Umbilical cord (tissue), 1 donor: ENCODE measurements at regions not wholly inside any gene's neighbourhood (a gene's known extent, or its start where the extent isn't known, plus 50 kb on each side); places are given as distances from the start of the nearest gene placed in this dataset.
A peak's percentile ranks its signal among the peaks of the same experiment; 100 is the strongest.
"Not testable (repeated sequence)": the region's sequence is repeated elsewhere in the genome, so short reads cannot be mapped to it uniquely, and the experiment has no call there.

ENCODE experiments used
- DNase-seq: peaks from one replicate; pipeline ENCODE4 v3.0.0-alpha.2; 2015; ENCODE audit warnings: low spot score

- DNase-seq = no peak
Observed at GRCh38 chr1:191498318-191498717, 659.9 kb upstream of the RGS18 start.

GRCh38 chr1:191498825-191499224 lies 659.4 kb upstream of the RGS18 start:
- no peak for DNase-seq

GRCh38 chr1:191504999-191505398 lies 653.3 kb upstream of the RGS18 start:
- no peak for DNase-seq

GRCh38 chr1:191508239-191508638 lies 650.0 kb upstream of the RGS18 start:
- DNase-seq = no peak

GRCh38 chr1:191511480-191511879 lies 646.8 kb upstream of the RGS18 start:
- DNase-seq = not testable (repeated sequence)

GRCh38 chr1:191517826-191518225 lies 640.4 kb upstream of the RGS18 start:
- no peak for DNase-seq

- DNase-seq = no peak
Observed at GRCh38 chr1:191519519-191519918, 638.7 kb upstream of the RGS18 start.

- peak; percentile 45 for DNase-seq
Observed at GRCh38 chr1:191520345-191520744, 637.9 kb upstream of the RGS18 start.

- DNase-seq = not testable (repeated sequence)
Observed at GRCh38 chr1:191525944-191526343, 632.3 kb upstream of the RGS18 start.

- peak; percentile 44 for DNase-seq
Observed at GRCh38 chr1:191528275-191528674, 630.0 kb upstream of the RGS18 start.

GRCh38 chr1:191530928-191531327 lies 627.3 kb upstream of the RGS18 start:
- peak; percentile 5 for DNase-seq

- no peak for DNase-seq
Observed at GRCh38 chr1:191533254-191533653, 625.0 kb upstream of the RGS18 start.

- DNase-seq = no peak
Observed at GRCh38 chr1:191536791-191537429, 621.4 kb upstream of the RGS18 start.

- DNase-seq = no peak
Observed at GRCh38 chr1:191541758-191542157, 616.5 kb upstream of the RGS18 start.

GRCh38 chr1:191542444-191542843 lies 615.8 kb upstream of the RGS18 start:
- no peak for DNase-seq

GRCh38 chr1:191546803-191547202 lies 611.5 kb upstream of the RGS18 start:
- no peak for DNase-seq

GRCh38 chr1:191551019-191551418 lies 607.2 kb upstream of the RGS18 start:
- no peak for DNase-seq

- DNase-seq = no peak
Observed at GRCh38 chr1:191558379-191558778, 599.9 kb upstream of the RGS18 start.

GRCh38 chr1:191561276-191561675 lies 597.0 kb upstream of the RGS18 start:
- no peak for DNase-seq

- no peak for DNase-seq
Observed at GRCh38 chr1:191564275-191564674, 594.0 kb upstream of the RGS18 start.

- DNase-seq = no peak
Observed at GRCh38 chr1:191572479-191572878, 585.8 kb upstream of the RGS18 start.

GRCh38 chr1:191575180-191575579 lies 583.1 kb upstream of the RGS18 start:
- no peak for DNase-seq

- DNase-seq = no peak
Observed at GRCh38 chr1:191575746-191576145, 582.5 kb upstream of the RGS18 start.

- DNase-seq = no peak
Observed at GRCh38 chr1:191577213-191577612, 581.0 kb upstream of the RGS18 start.
